HG02678 (cell line): ENCODE measurements at regions not wholly inside any gene's neighbourhood (a gene's known extent, or its start where the extent isn't known, plus 50 kb on each side); places are given as distances from the start of the nearest gene placed in this dataset.
A peak's percentile ranks its signal among the peaks of the same experiment; 100 is the strongest.

Experiments used
- ATAC-seq: cut with Tn5 transposase; IDR thresholded peaks from one replicate; pipeline ENCODE4 v1.9.1; 2021; ENCODE audit warnings: mild to moderate bottlenecking, moderate library complexity; ENCODE audit not compliant: unreplicated experiment

DNA sequence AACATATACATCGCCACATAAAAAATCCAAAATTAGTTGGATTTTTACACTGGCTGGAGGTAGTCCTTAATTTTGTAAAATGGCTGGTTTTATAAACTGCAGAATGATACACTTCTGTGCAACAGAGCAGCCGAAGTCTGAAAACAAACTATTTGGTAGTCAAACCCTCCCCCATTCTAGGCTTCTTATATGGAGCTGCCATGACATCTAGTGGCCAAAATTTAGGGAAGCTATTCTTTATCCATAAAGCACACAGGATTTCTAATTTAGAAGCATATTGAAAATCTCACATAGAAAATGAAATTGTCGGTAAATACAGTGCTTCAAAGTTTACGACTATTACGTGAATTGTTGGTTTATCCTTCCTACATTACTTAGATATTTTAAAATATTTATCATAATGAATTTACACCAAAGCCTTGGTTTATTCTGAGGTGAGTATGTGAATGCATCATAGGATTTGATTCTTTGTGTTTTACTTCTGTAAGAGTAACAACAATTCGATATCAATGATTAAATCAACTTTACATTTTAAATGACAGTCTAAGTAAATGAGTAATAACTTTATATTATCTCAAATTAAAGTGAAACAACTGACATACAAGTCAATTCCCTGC, 113.4 kb upstream of the FAM241A start:
- peak; percentile 88 for ATAC-seq

DNA sequence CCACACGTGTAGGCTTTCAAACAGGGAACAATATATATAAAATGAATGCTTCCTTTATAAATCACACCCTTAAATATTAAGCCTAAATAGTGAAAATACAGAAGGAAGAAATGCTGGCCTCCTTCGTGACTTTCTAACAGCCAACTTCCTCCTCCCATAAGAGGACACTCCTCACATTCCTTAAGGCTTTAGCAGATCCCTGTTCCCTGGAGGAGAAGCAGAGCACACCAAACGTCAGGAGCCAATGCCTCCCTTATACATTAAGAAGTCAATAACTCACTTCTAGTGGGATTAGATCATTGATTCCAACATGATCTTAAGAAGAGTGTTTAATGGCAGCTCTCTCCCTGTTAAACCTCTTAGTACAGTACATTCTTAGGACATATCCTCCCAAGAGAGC, 108.4 kb upstream of the FAM241A start:
- ATAC-seq: no peak

DNA sequence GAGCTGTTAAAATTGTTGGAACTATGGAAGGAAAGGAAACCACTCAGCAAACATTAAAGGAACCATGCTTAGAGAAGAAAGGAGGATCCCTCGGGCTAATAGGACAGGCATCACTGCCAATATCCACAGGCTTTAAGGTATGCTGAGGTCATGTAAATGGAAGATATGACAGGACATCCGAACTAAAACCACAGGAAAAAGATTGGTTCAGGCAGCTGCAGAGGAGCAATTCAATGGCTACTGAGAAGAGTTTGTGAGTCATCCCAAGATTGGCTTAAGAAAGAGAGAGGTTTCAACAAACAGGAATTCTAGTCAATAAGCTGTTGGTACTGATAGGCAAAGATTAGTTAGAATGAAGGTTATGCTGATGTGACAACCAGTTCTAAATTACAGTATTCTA, 106.4 kb upstream of the FAM241A start:
- ATAC-seq: no peak

GRCh38 chr4:112049119-112049518, 96.1 kb upstream of the FAM241A start:
- ATAC-seq: peak; percentile 81

GRCh38 chr4:112053825-112054350, 91.4 kb upstream of the FAM241A start:
- no peak for ATAC-seq

- ATAC-seq: no peak
Observed at GRCh38 chr4:112055100-112055499, 90.2 kb upstream of the FAM241A start.

- no peak for ATAC-seq
Observed at GRCh38 chr4:112057470-112057869, 87.8 kb upstream of the FAM241A start.

DNA sequence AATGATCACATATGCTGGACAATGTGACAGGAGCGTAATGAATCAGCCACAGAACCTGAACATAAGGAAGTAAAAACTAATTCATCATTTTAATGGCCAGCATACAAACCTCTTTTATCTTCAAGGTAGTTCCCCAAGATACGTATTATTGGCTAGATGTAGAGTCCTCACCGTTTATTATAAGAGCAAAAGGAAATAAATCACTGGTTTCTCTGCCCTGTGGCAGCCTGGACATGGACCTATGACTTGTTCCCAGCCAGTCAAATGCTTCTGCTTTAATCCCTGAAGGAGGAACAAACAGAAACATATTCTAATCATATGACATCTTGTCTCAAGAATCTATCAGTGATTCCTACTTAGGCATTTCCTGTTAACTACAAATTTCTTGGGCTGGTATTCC, 86.8 kb upstream of the FAM241A start:
- no peak for ATAC-seq

- ATAC-seq: no peak
Observed at GRCh38 chr4:112060212-112060611, 85.0 kb upstream of the FAM241A start.

- no peak for ATAC-seq
Observed at GRCh38 chr4:112061207-112061817, 83.9 kb upstream of the FAM241A start.

- ATAC-seq: no peak
Observed at GRCh38 chr4:112063260-112063659, 82.0 kb upstream of the FAM241A start.

DNA sequence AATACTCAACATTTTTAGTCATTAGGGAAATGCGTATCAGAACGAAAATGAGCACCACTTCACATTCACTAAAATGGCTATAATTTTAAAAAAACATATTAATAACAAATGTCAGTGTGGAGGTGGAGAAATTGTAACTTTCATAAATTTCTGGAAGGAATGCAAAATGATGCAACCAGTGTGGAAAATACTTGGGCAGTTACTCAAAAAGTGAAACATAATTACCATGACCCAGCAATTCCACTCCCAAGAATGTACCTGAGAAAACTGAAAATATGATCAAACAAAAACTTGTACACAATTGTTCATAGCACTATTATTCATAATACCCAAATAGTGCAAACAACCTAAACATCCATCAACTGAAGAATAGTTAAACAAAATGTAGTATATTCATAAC, 76.1 kb upstream of the FAM241A start:
- ATAC-seq: no peak

DNA sequence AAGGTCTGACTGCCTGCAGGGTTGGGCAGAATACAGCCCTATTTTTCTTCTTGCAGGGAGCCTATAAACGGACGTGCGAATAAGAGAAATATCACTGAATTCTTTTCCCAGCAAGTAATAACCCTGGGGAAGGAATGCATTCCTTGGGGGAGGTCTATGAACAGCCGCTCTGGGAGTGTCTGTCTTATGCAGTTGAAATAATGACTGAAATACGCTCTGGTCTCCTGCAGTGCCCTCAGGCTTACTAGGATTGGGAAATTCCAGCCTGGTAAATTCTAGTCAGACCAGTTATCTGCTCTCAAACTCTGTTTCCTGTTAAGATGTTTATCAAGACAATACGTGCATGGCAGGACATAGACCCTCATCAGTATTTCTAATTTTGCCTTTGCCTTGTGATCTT, 72.1 kb upstream of the FAM241A start:
- ATAC-seq: no peak

GRCh38 chr4:112075129-112075753, 70.0 kb upstream of the FAM241A start:
- peak; percentile 83 for ATAC-seq

GRCh38 chr4:112075906-112076305, 69.3 kb upstream of the FAM241A start:
- no peak for ATAC-seq

DNA sequence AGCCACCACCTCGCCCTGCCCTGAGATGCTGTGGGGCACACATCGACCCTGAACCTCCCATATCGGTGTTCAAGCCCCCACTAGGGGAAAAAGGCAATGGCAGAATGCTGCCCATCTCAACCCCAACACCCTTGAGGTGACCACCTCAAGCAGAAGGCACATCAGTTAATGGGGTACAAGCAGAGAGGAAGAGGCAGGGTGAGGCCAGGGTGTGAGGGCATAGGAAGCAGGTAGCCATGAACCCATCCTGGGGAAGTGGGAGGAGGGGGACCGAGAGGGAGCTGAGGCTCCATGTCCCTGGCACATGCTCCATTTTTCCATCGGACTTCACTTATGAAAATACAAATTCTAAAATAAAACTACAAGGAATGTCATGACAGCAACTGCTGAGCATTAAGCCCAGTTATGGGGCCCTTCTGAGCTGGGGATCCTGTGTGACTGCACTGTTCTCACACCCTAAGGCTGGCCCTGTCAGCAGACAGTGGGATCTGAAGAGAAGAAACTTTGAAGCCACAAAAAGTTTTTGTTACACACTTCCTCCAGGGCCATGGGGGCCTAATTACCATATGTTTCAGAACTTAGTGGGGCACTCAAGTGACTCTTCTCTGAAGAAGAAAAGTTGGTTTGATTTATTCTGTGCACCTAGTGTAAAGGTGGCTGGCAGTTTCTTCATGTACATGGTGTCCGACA, 68.2 kb upstream of the FAM241A start:
- ATAC-seq: no peak

- ATAC-seq: no peak
Observed at GRCh38 chr4:112077743-112078142, 67.5 kb upstream of the FAM241A start.

DNA sequence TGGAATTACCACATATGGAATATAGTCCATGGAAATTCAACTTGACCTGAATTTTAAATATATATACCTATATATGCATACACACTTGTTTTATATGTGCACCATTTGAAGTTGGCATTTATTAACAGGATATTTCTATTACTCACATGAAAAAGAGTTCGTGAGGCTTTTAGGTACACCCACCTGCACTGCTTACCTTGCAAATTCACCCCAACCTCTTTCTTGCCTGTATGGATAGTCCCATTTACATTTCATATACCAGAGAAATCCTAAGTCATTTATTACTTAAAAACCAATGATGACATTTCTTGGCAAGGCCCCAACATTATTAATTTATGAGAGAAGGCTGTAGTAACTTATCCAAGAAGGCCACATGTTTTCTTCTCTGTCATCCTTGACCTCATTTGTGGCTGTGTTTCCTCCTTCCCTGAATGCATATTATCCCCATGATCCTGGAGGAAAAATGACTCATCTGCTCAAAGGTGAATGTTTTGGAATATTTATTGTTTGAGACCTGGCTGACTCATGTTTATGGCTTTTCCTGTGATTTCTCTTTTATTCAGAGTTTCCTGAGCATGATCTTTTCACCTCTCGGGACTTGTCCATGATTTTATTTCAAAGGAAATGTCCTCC, 62.2 kb upstream of the FAM241A start:
- ATAC-seq: no peak

- ATAC-seq: no peak
Observed at GRCh38 chr4:112083587-112084347, 61.5 kb upstream of the FAM241A start.
